CD4-positive, alpha-beta T cell treated with Interleukin-1 beta for 1 hour (primary cell): ENCODE measurements at regions not wholly inside any gene's neighbourhood (a gene's known extent, or its start where the extent isn't known, plus 50 kb on each side); places are given as distances from the start of the nearest gene placed in this dataset.

Source experiments
- DNase-seq, 2 donors: peaks; one replicate each; pipeline ENCODE4 v3.0.0-alpha.2; 2020 to 2022

GRCh38 chr7:55623617-55624016 lies 51.3 kb upstream of the VOPP1 start:
- no peak for DNase-seq

- DNase-seq, result no peak
Measured at GRCh38 chr7:55622241-55622640, 49.9 kb upstream of the VOPP1 start.
